ENCODE measurements at regions not wholly inside any gene's neighbourhood (a gene's known extent, or its start where the extent isn't known, plus 50 kb on each side); places are given as distances from the start of the nearest gene placed in this dataset.

GRCh38 chr10:113225903-113226302 lies 275.9 kb downstream of the TCF7L2 start:
- TF ChIP-seq EZH2 (IDR thresholded peaks at IDR 0.05; ENCODE audit: borderline replicate concordance, low read length), result no peak
- TF ChIP-seq, protein P1, sequence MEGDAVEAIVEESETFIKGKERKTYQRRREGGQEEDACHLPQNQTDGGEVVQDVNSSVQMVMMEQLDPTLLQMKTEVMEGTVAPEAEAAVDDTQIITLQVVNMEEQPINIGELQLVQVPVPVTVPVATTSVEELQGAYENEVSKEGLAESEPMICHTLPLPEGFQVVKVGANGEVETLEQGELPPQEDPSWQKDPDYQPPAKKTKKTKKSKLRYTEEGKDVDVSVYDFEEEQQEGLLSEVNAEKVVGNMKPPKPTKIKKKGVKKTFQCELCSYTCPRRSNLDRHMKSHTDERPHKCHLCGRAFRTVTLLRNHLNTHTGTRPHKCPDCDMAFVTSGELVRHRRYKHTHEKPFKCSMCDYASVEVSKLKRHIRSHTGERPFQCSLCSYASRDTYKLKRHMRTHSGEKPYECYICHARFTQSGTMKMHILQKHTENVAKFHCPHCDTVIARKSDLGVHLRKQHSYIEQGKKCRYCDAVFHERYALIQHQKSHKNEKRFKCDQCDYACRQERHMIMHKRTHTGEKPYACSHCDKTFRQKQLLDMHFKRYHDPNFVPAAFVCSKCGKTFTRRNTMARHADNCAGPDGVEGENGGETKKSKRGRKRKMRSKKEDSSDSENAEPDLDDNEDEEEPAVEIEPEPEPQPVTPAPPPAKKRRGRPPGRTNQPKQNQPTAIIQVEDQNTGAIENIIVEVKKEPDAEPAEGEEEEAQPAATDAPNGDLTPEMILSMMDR (IDR thresholded peaks at IDR 0.05; ENCODE audit: low read length), result no peak

Measured in OCI-LY1 (cell line).